ENCODE measurements at regions not wholly inside any gene's neighbourhood (a gene's known extent, or its start where the extent isn't known, plus 50 kb on each side); places are given as distances from the start of the nearest gene placed in this dataset.

- Mint-ChIP-seq H3K27ac (no peak overlapping the region), H3K27me3 (ENCODE audit: low read depth in 3 of 3) (peaks cover 10 to 23% (median 17%) of the 10 kb centered on the region in 3 donors), H3K4me1 (no peaks in the 10 kb centered on the region), H3K9me3 (no peaks in the 10 kb centered on the region), H3K4me3 (no peak overlapping the region), H3K36me3 (no peaks in the 10 kb centered on the region)
- TF ChIP-seq CTCF (IDR thresholded peaks at IDR 0.05): no peak
- H3K27ac ChIP-seq (ENCODE audit: low read depth in 1 of 2, low read length in 2 of 2): no peak overlapping the region
- no peaks in the 10 kb centered on the region for H3K9me3 ChIP-seq (replicated peaks in 1 of 2; ENCODE audit: control insufficient read depth in 1 of 2, insufficient read depth in 1 of 2, low read length in 2 of 2)
- no peak for DNase-seq
- 75% methylated on average over 12 of the region's 12 CpGs for WGBS (ENCODE audit: insufficient coverage)
- H2AFZ ChIP-seq (ENCODE audit: insufficient read depth, low read depth, low read length, poor library complexity, severe bottlenecking): no peak overlapping the region
- H3K4me2 ChIP-seq (replicated peaks; ENCODE audit: extremely low read depth, low read length, poor library complexity, severe bottlenecking): no peak overlapping the region
- intact Hi-C loops (cut with micrococcal nuclease): no loop called here
- peaks cover 0 to 3% of the 10 kb centered on the region in 2 donors for H3K27me3 ChIP-seq (ENCODE audit: control insufficient read depth in 2 of 2, insufficient read depth in 2 of 2, low read length in 2 of 2)
- no peaks in the 10 kb centered on the region for H3K4me1 ChIP-seq (ENCODE audit: control insufficient read depth in 1 of 2, insufficient read depth in 2 of 2, low read length in 2 of 2)
- no peaks in the 10 kb centered on the region for H3K79me2 ChIP-seq (ENCODE audit: insufficient read depth, low read length)
- H3K4me3 ChIP-seq (replicated peaks in 1 of 3; ENCODE audit: low read depth in 2 of 3, low read length in 3 of 3): no peak overlapping the region
- H3K36me3 ChIP-seq (replicated peaks in 1 of 2; ENCODE audit: control insufficient read depth in 1 of 2, insufficient read depth in 2 of 2, low read length in 2 of 2): no peaks in the 10 kb centered on the region
- H3K9ac ChIP-seq (ENCODE audit: insufficient read depth, low read length, poor library complexity, severe bottlenecking): no peak overlapping the region
- no peaks in the 10 kb centered on the region for H4K20me1 ChIP-seq (ENCODE audit: insufficient read depth, low read length)
Observed at GRCh38 chr3:127479449-127479848, 111.1 kb downstream of the TPRA1 start.

GRCh38 chr3:127478922-127479321 lies 111.6 kb downstream of the TPRA1 start:
- H3K4me1 ChIP-seq (ENCODE audit: control insufficient read depth in 1 of 2, insufficient read depth in 2 of 2, low read length in 2 of 2): no peaks in the 10 kb centered on the region
- whole genome bisulfite sequencing (ENCODE audit: insufficient coverage): no CpG with 5 or more reads among the region's 7 CpGs

More at GRCh38 chr3:127478922-127479321, 111.6 kb downstream of the TPRA1 start:
- Mint-ChIP-seq H3K9me3 (no peaks in the 10 kb centered on the region), H3K27me3 (ENCODE audit: low read depth in 3 of 3) (peaks cover 8 to 17% (median 17%) of the 10 kb centered on the region in 3 donors), H3K27ac (no peak overlapping the region), H3K4me3 (no peak overlapping the region), H3K4me1 (no peaks in the 10 kb centered on the region), H3K36me3 (no peaks in the 10 kb centered on the region)
- H3K27ac ChIP-seq (ENCODE audit: low read depth in 1 of 2, low read length in 2 of 2): no peak overlapping the region
- H3K4me3 ChIP-seq (replicated peaks in 1 of 3; ENCODE audit: low read depth in 2 of 3, low read length in 3 of 3): no peak overlapping the region
- H3K27me3 ChIP-seq (ENCODE audit: control insufficient read depth in 2 of 2, insufficient read depth in 2 of 2, low read length in 2 of 2): no peaks in the 10 kb centered on the region
- H3K9ac ChIP-seq (ENCODE audit: insufficient read depth, low read length, poor library complexity, severe bottlenecking): no peak overlapping the region
- intact Hi-C loops (cut with micrococcal nuclease): no loop called here
- no peaks in the 10 kb centered on the region for H3K9me3 ChIP-seq (replicated peaks in 1 of 2; ENCODE audit: control insufficient read depth in 1 of 2, insufficient read depth in 1 of 2, low read length in 2 of 2)
- DNase-seq: no peak
- no peak overlapping the region for H3K4me2 ChIP-seq (replicated peaks; ENCODE audit: extremely low read depth, low read length, poor library complexity, severe bottlenecking)
- no peak for TF ChIP-seq CTCF (IDR thresholded peaks at IDR 0.05)
- H3K79me2 ChIP-seq (ENCODE audit: insufficient read depth, low read length): no peaks in the 10 kb centered on the region
- no peaks in the 10 kb centered on the region for H3K36me3 ChIP-seq (replicated peaks in 1 of 2; ENCODE audit: control insufficient read depth in 1 of 2, insufficient read depth in 2 of 2, low read length in 2 of 2)
- no peaks in the 10 kb centered on the region for H4K20me1 ChIP-seq (ENCODE audit: insufficient read depth, low read length)
- H2AFZ ChIP-seq (ENCODE audit: insufficient read depth, low read depth, low read length, poor library complexity, severe bottlenecking): no peak overlapping the region
